Cardiac muscle cell (in vitro differentiated cells and primary cell): ENCODE measurements at regions not wholly inside any gene's neighbourhood (a gene's known extent, or its start where the extent isn't known, plus 50 kb on each side); places are given as distances from the start of the nearest gene placed in this dataset.
"Not testable (repeated sequence)": the region's sequence is repeated elsewhere in the genome, so short reads cannot be mapped to it uniquely, and the experiment has no call there.

Experiments
- DNase-seq, 2 donors: peaks; one replicate each; pipeline versions ENCODE4 v3.0.0 to v3.0.0-alpha.2; 2010 to 2017; ENCODE audit warnings: low read depth in 1 of 2, low spot score in 1 of 2
- H3K27ac ChIP-seq: fragments of 200-600 bp; sonication (generic); 2 replicates; pipeline ENCODE4 v1.5.1; 2016
- H3K27me3 ChIP-seq: fragments of 200-600 bp; sonication (generic); 2 replicates; pipeline ENCODE4 v1.6.0; 2016; ENCODE audit warnings: control low read depth
- H3K36me3 ChIP-seq: fragments of 200-600 bp; sonication (generic); 2 replicates; pipeline ENCODE4 v1.5.1; 2016; ENCODE audit warnings: control low read depth
- H3K4me1 ChIP-seq: fragments of 200-600 bp; sonication (generic); 2 replicates; pipeline ENCODE4 v1.8.1; 2017; ENCODE audit warnings: low read depth, mild to moderate bottlenecking, mixed run types
- H3K4me3 ChIP-seq: fragments of 200-600 bp; sonication (generic); 2 replicates; pipeline ENCODE4 v1.5.1; 2016; ENCODE audit warnings: mild to moderate bottlenecking
- H3K9me3 ChIP-seq: fragments of 200-600 bp; sonication (generic); 2 replicates; pipeline ENCODE4 v1.5.1; 2017; ENCODE audit warnings: low read depth, mild to moderate bottlenecking, control low read depth
- CTCF ChIP-seq: IDR thresholded peaks from 2 replicates; pipeline ENCODE4 v1.5.1; 2012; ENCODE audit warnings: low read depth, mild to moderate bottlenecking, low read length

- no peaks in the 10 kb centered on the region for H3K36me3 ChIP-seq
- TF ChIP-seq CTCF: no peak
- no peak for DNase-seq
- H3K4me3 ChIP-seq: no peak overlapping the region
- H3K27ac ChIP-seq: no peak overlapping the region
- no peaks in the 10 kb centered on the region for H3K4me1 ChIP-seq
- no peaks in the 10 kb centered on the region for H3K27me3 ChIP-seq
- H3K9me3 ChIP-seq: no peaks in the 10 kb centered on the region
These were observed 408.7 kb upstream of the PIK3R1 start for GRCh38 chr5:67806654-67807438.

GRCh38 chr5:67805666-67806348 lies 409.7 kb upstream of the PIK3R1 start:
- Histone ChIP-seq H3K4me1 (no peaks in the 10 kb centered on the region), H3K27ac (no peak overlapping the region), H3K4me3 (no peak overlapping the region), H3K27me3 (no peaks in the 10 kb centered on the region), H3K36me3 (no peaks in the 10 kb centered on the region), H3K9me3 (no peaks in the 10 kb centered on the region)
- TF ChIP-seq CTCF: no peak
- DNase-seq: no peak

- Histone ChIP-seq H3K27me3 (no peaks in the 10 kb centered on the region), H3K4me3 (no peak overlapping the region), H3K4me1 (no peaks in the 10 kb centered on the region), H3K36me3 (no peaks in the 10 kb centered on the region), H3K27ac (no peak overlapping the region), H3K9me3 (no peaks in the 10 kb centered on the region)
- no peak for TF ChIP-seq CTCF
- no peak for DNase-seq
These were observed 412.8 kb upstream of the PIK3R1 start for GRCh38 chr5:67802766-67803165.

GRCh38 chr5:67799732-67800234 lies 415.8 kb upstream of the PIK3R1 start:
- Histone ChIP-seq H3K27me3 (no peaks in the 10 kb centered on the region), H3K36me3 (no peaks in the 10 kb centered on the region), H3K4me1 (no peaks in the 10 kb centered on the region), H3K27ac (no peak overlapping the region), H3K4me3 (no peak overlapping the region), H3K9me3 (no peaks in the 10 kb centered on the region)
- no peak for TF ChIP-seq CTCF
- peak in 1 of 2 donors; percentile 43 for DNase-seq

GRCh38 chr5:67798470-67798869 lies 417.1 kb upstream of the PIK3R1 start:
- H3K36me3 ChIP-seq, H3K27me3 ChIP-seq, H3K27ac ChIP-seq, H3K4me3 ChIP-seq, H3K9me3 ChIP-seq, H3K4me1 ChIP-seq, DNase-seq: not testable (repeated sequence)
